ENCODE measurements at regions not wholly inside any gene's neighbourhood (a gene's known extent, or its start where the extent isn't known, plus 50 kb on each side); places are given as distances from the start of the nearest gene placed in this dataset.
A peak's percentile ranks its signal among the peaks of the same experiment; 100 is the strongest.

DNA sequence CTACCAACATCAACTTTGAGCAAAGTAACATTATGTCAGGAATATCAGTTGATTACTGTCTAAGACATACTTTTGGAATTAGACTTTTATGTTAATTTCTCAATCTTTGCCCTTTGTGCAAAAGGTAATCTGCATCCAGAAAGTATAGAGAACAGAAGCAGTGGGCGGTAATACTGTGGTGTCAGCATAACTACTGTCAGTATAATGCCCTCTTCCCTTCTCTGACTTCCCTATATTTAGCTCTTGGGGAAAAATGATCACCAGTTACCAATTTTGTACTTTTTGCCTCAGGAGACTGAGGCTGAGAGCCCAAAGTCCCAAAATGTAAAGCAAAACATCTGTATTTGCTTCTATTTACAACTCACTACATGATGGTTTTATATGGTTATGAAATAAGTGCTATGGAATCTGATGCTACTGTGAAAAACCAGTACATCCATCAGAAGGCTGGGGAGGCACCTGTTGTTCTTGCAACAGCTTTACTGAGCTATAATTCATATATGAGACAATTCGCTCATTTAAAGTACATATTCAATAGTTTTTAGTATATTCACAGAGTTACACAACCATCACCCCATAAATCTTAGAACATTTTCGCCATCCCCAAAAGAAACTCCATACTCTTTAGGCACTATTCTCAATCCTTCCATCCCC is 51.3 kb upstream of the CD302 start:
- ChIA-PET CTCF (ENCODE audit: low intra/inter-chr PET ratio, low total read pairs) (no interaction called here), POLR2A (no interaction called here)
- no peak for FAIRE-seq
- H3K9me3 ChIP-seq (ENCODE audit: low read length), result no peaks in the 10 kb centered on the region
- no peak for DNase-seq (ENCODE audit: low spot score)
- WGBS (ENCODE audit: low lambda C conversion rate), result 37% methylated on average over 3 of the region's 3 CpGs
- BruUV-seq (replicated peaks), result no TSS peak
- TF ChIP-seq, protein P1, sequence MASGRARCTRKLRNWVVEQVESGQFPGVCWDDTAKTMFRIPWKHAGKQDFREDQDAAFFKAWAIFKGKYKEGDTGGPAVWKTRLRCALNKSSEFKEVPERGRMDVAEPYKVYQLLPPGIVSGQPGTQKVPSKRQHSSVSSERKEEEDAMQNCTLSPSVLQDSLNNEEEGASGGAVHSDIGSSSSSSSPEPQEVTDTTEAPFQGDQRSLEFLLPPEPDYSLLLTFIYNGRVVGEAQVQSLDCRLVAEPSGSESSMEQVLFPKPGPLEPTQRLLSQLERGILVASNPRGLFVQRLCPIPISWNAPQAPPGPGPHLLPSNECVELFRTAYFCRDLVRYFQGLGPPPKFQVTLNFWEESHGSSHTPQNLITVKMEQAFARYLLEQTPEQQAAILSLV (CRISPR knock-in tag; IDR thresholded peaks at IDR 0.05; ENCODE audit: borderline replicate concordance), result no peak
- TF ChIP-seq MAFF (IDR thresholded peaks at IDR 0.05; ENCODE audit: low read depth, low read length) (peak; percentile 79), TBX2 (CRISPR knock-in tag; IDR thresholded peaks at IDR 0.05; ENCODE audit: borderline replicate concordance) (no peak), MAFK (conservative IDR thresholded peaks at IDR 0.05 in 1 of 2, IDR thresholded peaks at IDR 0.05 in 1 of 2; ENCODE audit: low read length in 2 of 2) (peak; percentile 72 to 82)
- no peaks in the 10 kb centered on the region for H3K27me3 ChIP-seq (ENCODE audit: control insufficient read depth in 1 of 2, insufficient read depth in 2 of 2, low read length in 2 of 2)
- H3K27ac ChIP-seq (ENCODE audit: extremely low read length, insufficient read depth, low read length), result no peak overlapping the region
- H3K79me2 ChIP-seq (ENCODE audit: insufficient read depth, low read length), result no peaks in the 10 kb centered on the region
- H3K4me3 ChIP-seq (replicated peaks in 1 of 3; ENCODE audit: insufficient read depth in 1 of 3, low read depth in 2 of 3, low read length in 3 of 3), result no peak overlapping the region
- no peak for ATAC-seq
- no peak overlapping the region for H3K4me2 ChIP-seq (ENCODE audit: low read depth, low read length)
- intact Hi-C loops (cut with micrococcal nuclease; ENCODE audit: unreplicated experiment), result no loop called here
- H3K36me3 ChIP-seq (replicated peaks in 1 of 2; ENCODE audit: control insufficient read depth in 1 of 2, insufficient read depth in 2 of 2, low read length in 2 of 2), result no peaks in the 10 kb centered on the region
- in situ Hi-C loops (cut with HindIII; ENCODE audit: extremely low pct_ligation_motif_present, low pct_unique_long_range_greater_than_20kb), result no loop called here
- no peaks in the 10 kb centered on the region for H4K20me1 ChIP-seq (ENCODE audit: insufficient read depth, low read length)
- H3K9ac ChIP-seq (ENCODE audit: insufficient read depth, low read depth, low read length), result no peak overlapping the region
- no peak overlapping the region for H2AFZ ChIP-seq (ENCODE audit: low read length)
- no peaks in the 10 kb centered on the region for H3K4me1 ChIP-seq (ENCODE audit: insufficient read depth, low read length)

Data from HepG2 (cell line).